Activated naive CD4-positive, alpha-beta T cell treated with anti-CD3 and anti-CD28 coated beads, Interleukin-2, amount 10 ng/mL, durations not matched to agents 7 days and 5 days (primary cell): ENCODE measurements at regions not wholly inside any gene's neighbourhood (a gene's known extent, or its start where the extent isn't known, plus 50 kb on each side); places are given as distances from the start of the nearest gene placed in this dataset.
"Not testable (repeated sequence)": the region's sequence is repeated elsewhere in the genome, so short reads cannot be mapped to it uniquely, and the experiment has no call there.

ENCODE experiments used
- CTCF ChIA-PET: fragments of 350-600 bp; sonication (Branson Sonifier 250); formaldehyde crosslinking; loops from one replicate; lab custom pipeline; 2021; ENCODE audit warnings: antibody characterized with exemption; lab: Charles Lee
- DNase-seq: peaks from one replicate; pipeline ENCODE4 v3.0.0-alpha.2; 2020
- H3K27ac Mint-ChIP-seq: one replicate; pipeline ENCODE4 v1.8.0; 2021; ENCODE audit warnings: mild to moderate bottlenecking, moderate library complexity, mixed read lengths
- H3K27me3 Mint-ChIP-seq: one replicate; pipeline ENCODE4 v1.8.0; 2021; ENCODE audit warnings: mild to moderate bottlenecking, mixed read lengths
- H3K36me3 Mint-ChIP-seq: one replicate; pipeline ENCODE4 v1.8.0; 2021; ENCODE audit warnings: mixed read lengths
- H3K4me1 Mint-ChIP-seq: one replicate; pipeline ENCODE4 v1.8.0; 2021; ENCODE audit warnings: mixed read lengths
- H3K4me3 Mint-ChIP-seq: one replicate; pipeline ENCODE4 v1.8.0; 2021; ENCODE audit warnings: mild to moderate bottlenecking, moderate library complexity, mixed read lengths
- H3K9me3 Mint-ChIP-seq: one replicate; pipeline ENCODE4 v1.8.0; 2021; ENCODE audit warnings: mixed read lengths

GRCh38 chr4:158036998-158037397 is 135.8 kb downstream of the GASK1B start:
- DNase-seq, result no peak
- no peaks in the 10 kb centered on the region for H3K9me3 Mint-ChIP-seq
- no peak overlapping the region for H3K4me3 Mint-ChIP-seq
- H3K36me3 Mint-ChIP-seq, result no peaks in the 10 kb centered on the region
- no peak overlapping the region for H3K27ac Mint-ChIP-seq
- H3K4me1 Mint-ChIP-seq, result no peaks in the 10 kb centered on the region
- no peaks in the 10 kb centered on the region for H3K27me3 Mint-ChIP-seq
- CTCF ChIA-PET, result no interaction called here

GRCh38 chr4:158035662-158036195 is 137.1 kb downstream of the GASK1B start:
- Mint-ChIP-seq H3K36me3 (no peaks in the 10 kb centered on the region), H3K9me3 (no peaks in the 10 kb centered on the region), H3K4me3 (no peak overlapping the region), H3K27me3 (no peaks in the 10 kb centered on the region), H3K4me1 (no peaks in the 10 kb centered on the region), H3K27ac (no peak overlapping the region)
- DNase-seq, result no peak
- CTCF ChIA-PET, result no interaction called here

- Mint-ChIP-seq H3K4me1 (no peaks in the 10 kb centered on the region), H3K9me3 (peaks cover 2% of the 10 kb centered on the region), H3K27ac (no peak overlapping the region), H3K4me3 (no peak overlapping the region), H3K27me3 (no peaks in the 10 kb centered on the region), H3K36me3 (no peaks in the 10 kb centered on the region)
- CTCF ChIA-PET, result interaction anchor here (1.5 kb wide), 1 partner anchor 25 kb away, joined by 6 read pairs; no protein-coding TSS in a partner anchor
- DNase-seq, result no peak
These were observed 139.3 kb downstream of the GASK1B start for GRCh38 chr4:158033416-158034120.

GRCh38 chr4:158032733-158033415 is 140.0 kb downstream of the GASK1B start:
- CTCF ChIA-PET, result interaction anchor here (1.5 kb wide), 1 partner anchor 26 kb away, joined by 6 read pairs; no protein-coding TSS in a partner anchor
- no peak overlapping the region for H3K4me3 Mint-ChIP-seq
- no peaks in the 10 kb centered on the region for H3K27me3 Mint-ChIP-seq
- DNase-seq, result no peak
- H3K27ac Mint-ChIP-seq, result no peak overlapping the region
- peaks cover 4% of the 10 kb centered on the region for H3K9me3 Mint-ChIP-seq
- no peaks in the 10 kb centered on the region for H3K4me1 Mint-ChIP-seq
- H3K36me3 Mint-ChIP-seq, result no peaks in the 10 kb centered on the region

GRCh38 chr4:158028381-158028780 is 144.4 kb downstream of the GASK1B start:
- H3K9me3 Mint-ChIP-seq, H3K36me3 Mint-ChIP-seq, H3K4me3 Mint-ChIP-seq, CTCF ChIA-PET, DNase-seq, H3K27me3 Mint-ChIP-seq, H3K4me1 Mint-ChIP-seq, H3K27ac Mint-ChIP-seq: not testable (repeated sequence)

GRCh38 chr4:158025131-158025530 is 147.7 kb downstream of the GASK1B start:
- Mint-ChIP-seq H3K9me3 (peaks cover 4% of the 10 kb centered on the region), H3K36me3 (no peaks in the 10 kb centered on the region), H3K4me3 (no peak overlapping the region), H3K4me1 (no peaks in the 10 kb centered on the region), H3K27ac (no peak overlapping the region), H3K27me3 (no peaks in the 10 kb centered on the region)
- no peak for DNase-seq
- CTCF ChIA-PET, result no interaction called here

GRCh38 chr4:158020734-158021346 is 152.0 kb downstream of the GASK1B start:
- Mint-ChIP-seq H3K4me1 (no peaks in the 10 kb centered on the region), H3K9me3 (no peaks in the 10 kb centered on the region), H3K27ac (no peak overlapping the region), H3K27me3 (no peaks in the 10 kb centered on the region), H3K36me3 (no peaks in the 10 kb centered on the region), H3K4me3 (no peak overlapping the region)
- no peak for DNase-seq
- CTCF ChIA-PET, result no interaction called here

GRCh38 chr4:158020176-158020575 is 152.6 kb downstream of the GASK1B start:
- no peaks in the 10 kb centered on the region for H3K36me3 Mint-ChIP-seq
- H3K27me3 Mint-ChIP-seq, result no peaks in the 10 kb centered on the region
- DNase-seq, result no peak
- H3K27ac Mint-ChIP-seq, result no peak overlapping the region
- H3K4me1 Mint-ChIP-seq, result no peaks in the 10 kb centered on the region
- H3K9me3 Mint-ChIP-seq, result no peaks in the 10 kb centered on the region
- CTCF ChIA-PET, result no interaction called here
- H3K4me3 Mint-ChIP-seq, result no peak overlapping the region

- CTCF ChIA-PET, result no interaction called here
- no peaks in the 10 kb centered on the region for H3K27me3 Mint-ChIP-seq
- H3K9me3 Mint-ChIP-seq, result no peaks in the 10 kb centered on the region
- H3K27ac Mint-ChIP-seq, result no peak overlapping the region
- no peak overlapping the region for H3K4me3 Mint-ChIP-seq
- no peak for DNase-seq
- no peaks in the 10 kb centered on the region for H3K4me1 Mint-ChIP-seq
- no peaks in the 10 kb centered on the region for H3K36me3 Mint-ChIP-seq
These were observed 154.0 kb downstream of the GASK1B start for GRCh38 chr4:158018831-158019230.

- no peak overlapping the region for H3K27ac Mint-ChIP-seq
- CTCF ChIA-PET, result no interaction called here
- no peaks in the 10 kb centered on the region for H3K9me3 Mint-ChIP-seq
These were observed 154.5 kb downstream of the GASK1B start for GRCh38 chr4:158018221-158018830.

GRCh38 chr4:158016511-158016910 is 156.3 kb downstream of the GASK1B start:
- Mint-ChIP-seq H3K9me3 (no peaks in the 10 kb centered on the region), H3K4me3 (no peak overlapping the region), H3K4me1 (no peaks in the 10 kb centered on the region), H3K36me3 (no peaks in the 10 kb centered on the region), H3K27ac (no peak overlapping the region), H3K27me3 (no peaks in the 10 kb centered on the region)
- DNase-seq, result no peak
- CTCF ChIA-PET, result no interaction called here

More at GRCh38 chr4:158018221-158018830, 154.5 kb downstream of the GASK1B start:
- no peak overlapping the region for H3K4me3 Mint-ChIP-seq
- H3K4me1 Mint-ChIP-seq, result no peaks in the 10 kb centered on the region
- DNase-seq, result no peak
- no peaks in the 10 kb centered on the region for H3K27me3 Mint-ChIP-seq
- H3K36me3 Mint-ChIP-seq, result no peaks in the 10 kb centered on the region

GRCh38 chr4:158015241-158015640 is 157.6 kb downstream of the GASK1B start:
- no peak overlapping the region for H3K4me3 Mint-ChIP-seq
- H3K4me1 Mint-ChIP-seq, result no peaks in the 10 kb centered on the region
- CTCF ChIA-PET, result no interaction called here

GRCh38 chr4:158013858-158014257 is 159.0 kb downstream of the GASK1B start:
- CTCF ChIA-PET, result no interaction called here
- Mint-ChIP-seq H3K27me3 (no peaks in the 10 kb centered on the region), H3K4me1 (no peaks in the 10 kb centered on the region), H3K9me3 (no peaks in the 10 kb centered on the region), H3K27ac (no peak overlapping the region), H3K36me3 (no peaks in the 10 kb centered on the region), H3K4me3 (no peak overlapping the region)
- DNase-seq, result no peak

More at GRCh38 chr4:158015241-158015640, 157.6 kb downstream of the GASK1B start:
- Mint-ChIP-seq H3K9me3 (no peaks in the 10 kb centered on the region), H3K36me3 (no peaks in the 10 kb centered on the region), H3K27me3 (no peaks in the 10 kb centered on the region), H3K27ac (no peak overlapping the region)
- no peak for DNase-seq

GRCh38 chr4:158010361-158010760 is 162.5 kb downstream of the GASK1B start:
- Mint-ChIP-seq H3K27me3 (no peaks in the 10 kb centered on the region), H3K36me3 (no peaks in the 10 kb centered on the region), H3K4me1 (no peaks in the 10 kb centered on the region), H3K4me3 (no peak overlapping the region), H3K9me3 (no peaks in the 10 kb centered on the region), H3K27ac (no peak overlapping the region)
- DNase-seq, result no peak
- CTCF ChIA-PET, result no interaction called here
